Suprapubic skin (tissue), 4 donors: ENCODE measurements at regions not wholly inside any gene's neighbourhood (a gene's known extent, or its start where the extent isn't known, plus 50 kb on each side); places are given as distances from the start of the nearest gene placed in this dataset.

Experiments used
- DNase-seq, 2 donors: peaks; one replicate each; pipeline ENCODE4 v3.0.0-alpha.2; 2019; ENCODE audit warnings: low spot score in 2 of 2
- H3K27ac ChIP-seq: fragments of 200-600 bp; sonication (generic); one replicate; pipeline ENCODE4 v1.5.1; 2019
- H3K27me3 ChIP-seq: fragments of 200-600 bp; sonication (generic); one replicate; pipeline ENCODE4 v1.5.1; 2019
- H3K36me3 ChIP-seq: fragments of 200-600 bp; sonication (generic); one replicate; pipeline ENCODE4 v1.5.1; 2019
- H3K4me1 ChIP-seq: fragments of 200-600 bp; sonication (generic); one replicate; pipeline ENCODE4 v1.5.1; 2019
- H3K4me3 ChIP-seq: fragments of 200-600 bp; sonication (generic); one replicate; pipeline ENCODE4 v1.5.1; 2019; ENCODE audit warnings: mild to moderate bottlenecking
- H3K9me3 ChIP-seq: fragments of 200-600 bp; sonication (generic); one replicate; pipeline ENCODE4 v1.5.1; 2019
- EP300 ChIP-seq: sonication (generic); formaldehyde crosslinking; IDR thresholded peaks from one replicate; pipeline ENCODE4 v1.6.1; 2017; ENCODE audit warnings: antibody characterized with exemption
- POLR2A ChIP-seq, 2 donors: fragments of 450-650 bp; IDR thresholded peaks; one replicate each; pipeline ENCODE4 v1.6.1; 2017; ENCODE audit warnings: antibody characterized with exemption in 2 of 2, mild to moderate bottlenecking in 2 of 2, moderate library complexity in 2 of 2
- POLR2AphosphoS5 ChIP-seq, 3 donors: sonication (generic); formaldehyde crosslinking; IDR thresholded peaks; one replicate each; pipeline ENCODE4 v1.6.1; 2017; ENCODE audit warnings: antibody characterized with exemption in 3 of 3
- whole genome bisulfite sequencing: methylation state at CpG from one replicate; pipeline ENCODE4 v1.1.5; 2018; 5-methylcytosine and 5-hydroxymethylcytosine counted together
- TF ChIP-seq, protein P1 (sequence below), 2 donors: fragments of 200-600 bp in 1 of 2; fragments of 450-650 bp in 1 of 2; sonication (generic) in 1 of 2; IDR thresholded peaks; one replicate each; pipeline ENCODE4 v1.5.1; 2016 to 2019; ENCODE audit warnings: antibody characterized with exemption in 2 of 2, mild to moderate bottlenecking in 1 of 2, moderate library complexity in 1 of 2

DNA sequence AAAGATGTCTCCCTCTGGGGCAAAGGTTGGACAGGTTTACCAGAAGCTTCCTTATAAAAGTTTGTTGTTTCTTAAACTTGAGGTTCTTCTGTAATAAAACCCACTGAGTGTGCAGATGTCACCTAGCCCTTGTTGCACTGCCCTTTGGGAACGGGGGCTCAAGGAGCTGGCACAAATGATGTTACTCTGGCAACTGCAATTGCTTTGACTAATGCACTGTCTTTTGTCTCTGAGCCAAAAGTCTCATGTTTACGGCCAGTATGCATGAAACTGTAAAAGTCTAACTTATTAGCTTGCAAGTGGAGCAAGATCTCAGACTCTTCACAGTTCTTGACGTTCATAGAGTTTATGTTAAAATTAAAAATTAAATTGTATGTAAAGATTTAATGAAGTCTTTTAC, 655.7 kb downstream of the EPHA7 start:
- H3K4me1 ChIP-seq, result no peaks in the 10 kb centered on the region
- TF ChIP-seq EP300, result no peak
- TF ChIP-seq POLR2A (IDR thresholded peaks at IDR 0.05), result no peak
- TF ChIP-seq POLR2AphosphoS5 (IDR thresholded peaks at IDR 0.05), result no peak
- TF ChIP-seq, protein P1, sequence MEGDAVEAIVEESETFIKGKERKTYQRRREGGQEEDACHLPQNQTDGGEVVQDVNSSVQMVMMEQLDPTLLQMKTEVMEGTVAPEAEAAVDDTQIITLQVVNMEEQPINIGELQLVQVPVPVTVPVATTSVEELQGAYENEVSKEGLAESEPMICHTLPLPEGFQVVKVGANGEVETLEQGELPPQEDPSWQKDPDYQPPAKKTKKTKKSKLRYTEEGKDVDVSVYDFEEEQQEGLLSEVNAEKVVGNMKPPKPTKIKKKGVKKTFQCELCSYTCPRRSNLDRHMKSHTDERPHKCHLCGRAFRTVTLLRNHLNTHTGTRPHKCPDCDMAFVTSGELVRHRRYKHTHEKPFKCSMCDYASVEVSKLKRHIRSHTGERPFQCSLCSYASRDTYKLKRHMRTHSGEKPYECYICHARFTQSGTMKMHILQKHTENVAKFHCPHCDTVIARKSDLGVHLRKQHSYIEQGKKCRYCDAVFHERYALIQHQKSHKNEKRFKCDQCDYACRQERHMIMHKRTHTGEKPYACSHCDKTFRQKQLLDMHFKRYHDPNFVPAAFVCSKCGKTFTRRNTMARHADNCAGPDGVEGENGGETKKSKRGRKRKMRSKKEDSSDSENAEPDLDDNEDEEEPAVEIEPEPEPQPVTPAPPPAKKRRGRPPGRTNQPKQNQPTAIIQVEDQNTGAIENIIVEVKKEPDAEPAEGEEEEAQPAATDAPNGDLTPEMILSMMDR (IDR thresholded peaks at IDR 0.05), result no peak
- no peaks in the 10 kb centered on the region for H3K36me3 ChIP-seq
- H3K4me3 ChIP-seq, result no peak overlapping the region
- H3K27ac ChIP-seq, result no peak overlapping the region
- DNase-seq, result no peak
- H3K9me3 ChIP-seq, result no peaks in the 10 kb centered on the region
- H3K27me3 ChIP-seq, result no peaks in the 10 kb centered on the region
- WGBS, result 59% methylated on average over 3 of the region's 3 CpGs

DNA sequence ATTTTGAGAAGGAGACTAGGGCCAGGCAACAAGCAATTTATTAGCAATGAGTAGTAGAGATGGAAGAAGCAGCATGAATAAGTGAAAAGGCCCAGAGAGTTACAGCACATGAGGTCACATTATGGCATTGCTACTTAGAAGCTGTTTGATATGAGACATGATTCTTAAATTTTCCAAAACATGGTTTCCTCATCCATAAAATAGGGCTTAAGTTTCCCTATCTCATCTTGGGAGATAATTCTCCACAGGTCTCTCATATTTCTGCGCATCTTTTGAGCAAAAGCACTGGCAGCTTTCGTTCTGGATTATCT, 656.1 kb downstream of the EPHA7 start:
- no peak overlapping the region for H3K4me3 ChIP-seq
- H3K9me3 ChIP-seq, result no peaks in the 10 kb centered on the region
- TF ChIP-seq, protein P1 (IDR thresholded peaks at IDR 0.05), result no peak
- TF ChIP-seq POLR2A (IDR thresholded peaks at IDR 0.05) (no peak), EP300 (no peak), POLR2AphosphoS5 (IDR thresholded peaks at IDR 0.05) (no peak)
- H3K27ac ChIP-seq, result no peak overlapping the region
- H3K4me1 ChIP-seq, result no peaks in the 10 kb centered on the region
- no peaks in the 10 kb centered on the region for H3K36me3 ChIP-seq
- H3K27me3 ChIP-seq, result no peaks in the 10 kb centered on the region
- no peak for DNase-seq
- 82% methylated on average over 2 of the region's 2 CpGs for WGBS

DNA sequence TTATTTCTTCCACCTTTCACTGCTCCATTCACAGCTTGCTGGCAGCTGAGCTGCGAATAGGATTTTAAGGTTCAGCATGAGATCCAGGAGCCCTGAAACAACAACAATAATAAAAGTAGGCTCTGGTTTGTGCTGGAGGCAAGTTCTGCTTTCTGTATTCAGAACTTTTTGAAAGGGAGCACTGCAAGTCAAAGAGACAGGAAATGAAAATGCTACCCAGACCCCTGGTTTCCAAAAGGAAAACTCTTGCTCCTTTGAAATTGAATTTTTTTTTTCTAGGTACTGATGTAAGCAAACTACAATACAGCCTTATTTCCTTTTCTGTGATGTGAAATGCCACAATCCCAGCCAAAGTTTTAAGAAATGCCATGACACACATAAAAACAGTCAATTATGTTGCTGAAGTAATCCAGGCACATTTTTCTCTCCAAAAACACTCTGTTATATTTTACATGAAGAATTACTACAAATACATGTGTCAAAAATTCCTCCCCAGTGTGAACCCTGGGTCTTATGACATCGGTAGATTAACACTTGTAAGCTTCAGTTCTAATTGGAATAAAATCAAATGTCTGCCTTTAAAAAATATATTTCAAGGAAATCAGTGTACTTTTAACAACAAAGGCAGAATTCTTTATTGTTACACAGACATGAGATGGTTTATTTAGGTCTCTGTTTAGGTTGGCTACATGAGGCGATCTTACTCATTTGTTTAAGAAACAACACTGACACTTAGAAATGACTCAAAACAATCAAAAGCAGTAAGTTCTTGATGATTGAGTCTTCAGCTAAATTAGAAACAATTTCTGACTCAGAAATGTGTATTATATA, 656.7 kb downstream of the EPHA7 start:
- no peaks in the 10 kb centered on the region for H3K9me3 ChIP-seq
- H3K4me3 ChIP-seq, result no peak overlapping the region
- TF ChIP-seq POLR2A (IDR thresholded peaks at IDR 0.05), result no peak
- TF ChIP-seq, protein P1 (IDR thresholded peaks at IDR 0.05), result no peak
- no peak for TF ChIP-seq POLR2AphosphoS5 (IDR thresholded peaks at IDR 0.05)
- TF ChIP-seq EP300, result no peak
- no peaks in the 10 kb centered on the region for H3K4me1 ChIP-seq
- no peaks in the 10 kb centered on the region for H3K36me3 ChIP-seq
- no peak overlapping the region for H3K27ac ChIP-seq
- H3K27me3 ChIP-seq, result no peaks in the 10 kb centered on the region
- no peak for DNase-seq
- 48% methylated on average over 3 of the region's 3 CpGs for WGBS

DNA sequence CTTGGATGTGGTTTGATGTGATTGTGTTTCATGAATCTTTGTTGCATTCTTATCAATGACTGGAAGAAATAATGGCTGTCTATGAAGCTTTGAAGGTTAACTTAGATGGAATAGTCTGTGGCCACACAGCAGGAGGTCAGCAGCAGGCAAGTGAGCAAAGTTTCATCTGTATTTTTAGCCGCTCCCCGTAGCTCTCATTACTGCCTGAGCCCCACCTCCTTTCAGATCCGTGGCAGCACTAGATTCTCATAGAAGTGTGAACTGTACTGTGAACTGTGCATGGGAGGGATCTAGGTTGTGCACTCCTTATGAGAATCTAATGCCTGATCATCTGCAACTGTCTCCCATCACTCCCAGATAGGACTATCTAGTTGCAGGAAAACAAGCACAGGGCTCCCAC, 660.2 kb downstream of the EPHA7 start:
- 70% methylated on average over 3 of the region's 3 CpGs for WGBS
- no peaks in the 10 kb centered on the region for H3K36me3 ChIP-seq
- H3K27ac ChIP-seq, result no peak overlapping the region
- DNase-seq, result no peak
- no peak for TF ChIP-seq POLR2AphosphoS5 (IDR thresholded peaks at IDR 0.05)
- no peak for TF ChIP-seq POLR2A (IDR thresholded peaks at IDR 0.05)
- TF ChIP-seq, protein P1 (IDR thresholded peaks at IDR 0.05), result no peak
- no peak for TF ChIP-seq EP300
- no peaks in the 10 kb centered on the region for H3K27me3 ChIP-seq
- H3K9me3 ChIP-seq, result no peaks in the 10 kb centered on the region
- H3K4me1 ChIP-seq, result no peaks in the 10 kb centered on the region
- H3K4me3 ChIP-seq, result no peak overlapping the region

DNA sequence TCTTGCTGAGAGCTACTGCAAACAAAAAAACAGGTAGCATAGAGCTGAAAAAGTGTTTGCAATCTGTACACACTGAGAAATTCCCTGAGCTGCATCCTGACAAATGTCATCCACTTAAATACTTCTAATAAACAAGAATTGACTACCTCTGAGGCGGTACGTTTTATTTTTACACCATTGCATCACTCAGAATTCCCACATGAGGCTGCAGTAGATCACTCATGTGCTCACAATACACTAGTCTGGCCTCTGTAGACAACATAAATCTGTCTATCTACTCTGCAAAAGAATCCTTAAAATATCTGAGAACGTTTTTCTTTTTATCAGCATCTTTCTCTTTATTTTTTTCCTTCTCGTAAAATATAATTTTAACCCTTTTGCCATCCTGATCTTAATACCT, 661.4 kb downstream of the EPHA7 start:
- TF ChIP-seq POLR2A (IDR thresholded peaks at IDR 0.05) (no peak), POLR2AphosphoS5 (IDR thresholded peaks at IDR 0.05) (no peak), EP300 (no peak)
- TF ChIP-seq, protein P1 (IDR thresholded peaks at IDR 0.05), result no peak
- H3K4me1 ChIP-seq, result no peaks in the 10 kb centered on the region

More for the DNA sequence above, 661.4 kb downstream of the EPHA7 start:
- no peaks in the 10 kb centered on the region for H3K9me3 ChIP-seq
- no peak overlapping the region for H3K4me3 ChIP-seq
- no peaks in the 10 kb centered on the region for H3K36me3 ChIP-seq
- 47% methylated on average over 4 of the region's 4 CpGs for WGBS
- H3K27ac ChIP-seq, result no peak overlapping the region
- DNase-seq, result no peak
- no peaks in the 10 kb centered on the region for H3K27me3 ChIP-seq
